BLaER1 (cell line): ENCODE measurements at regions not wholly inside any gene's neighbourhood (a gene's known extent, or its start where the extent isn't known, plus 50 kb on each side); places are given as distances from the start of the nearest gene placed in this dataset.

Experiments used
- H3K27ac ChIP-seq: shearing (Covaris generic); formaldehyde crosslinking; 2 replicates; pipeline ENCODE4 v1.8.1; 2022
- H3K27me3 ChIP-seq: shearing (Covaris generic); formaldehyde crosslinking; 2 replicates; pipeline ENCODE4 v1.8.1; 2022
- H3K36me3 ChIP-seq: shearing (Covaris generic); formaldehyde crosslinking; 2 replicates; pipeline ENCODE4 v1.8.1; 2022
- H3K4me1 ChIP-seq: shearing (Covaris generic); formaldehyde crosslinking; 2 replicates; pipeline ENCODE4 v1.8.1; 2022
- H3K4me2 ChIP-seq: shearing (Covaris generic); formaldehyde crosslinking; 2 replicates; pipeline ENCODE4 v1.8.1; 2022
- H3K4me3 ChIP-seq: shearing (Covaris generic); formaldehyde crosslinking; 2 replicates; pipeline ENCODE4 v1.8.1; 2022
- H3K9ac ChIP-seq: shearing (Covaris generic); formaldehyde crosslinking; 2 replicates; pipeline ENCODE4 v1.8.1; 2022
- H3K9me3 ChIP-seq: shearing (Covaris generic); formaldehyde crosslinking; 2 replicates; pipeline ENCODE4 v1.8.1; 2022
- H4K20me1 ChIP-seq: shearing (Covaris generic); formaldehyde crosslinking; 2 replicates; pipeline ENCODE4 v1.8.1; 2022
- Cebpa-rat ChIP-seq: shearing (Covaris generic); IDR thresholded peaks from 2 replicates; pipeline ENCODE4 v1.8.1; 2022

DNA sequence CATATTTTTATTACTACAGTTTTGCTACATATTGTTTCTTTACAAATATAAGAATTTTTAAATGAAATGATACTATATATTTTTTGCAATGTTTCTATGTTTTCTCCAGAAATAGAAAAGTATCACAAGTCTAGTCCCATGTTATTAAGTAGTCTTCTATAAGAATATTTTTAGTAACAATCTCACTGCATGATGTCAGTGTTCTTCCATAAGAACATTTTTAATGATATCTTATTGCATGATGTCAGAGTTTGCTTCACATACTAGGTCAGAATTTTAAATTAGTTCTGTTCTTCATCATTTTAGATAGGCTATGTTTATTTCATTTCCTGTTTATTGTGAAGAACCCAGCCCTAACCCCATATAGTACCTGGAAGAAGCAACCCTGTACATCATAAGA lies 265.3 kb upstream of the IL12A start:
- Histone ChIP-seq H3K27ac (no peak overlapping the region), H3K4me3 (no peak overlapping the region), H3K4me2 (no peak overlapping the region), H3K9ac (no peak overlapping the region), H3K36me3 (no peaks in the 10 kb centered on the region), H3K4me1 (no peaks in the 10 kb centered on the region), H4K20me1 (no peaks in the 10 kb centered on the region), H3K9me3 (no peaks in the 10 kb centered on the region), H3K27me3 (no peaks in the 10 kb centered on the region)
- TF ChIP-seq Cebpa-rat = no peak

DNA sequence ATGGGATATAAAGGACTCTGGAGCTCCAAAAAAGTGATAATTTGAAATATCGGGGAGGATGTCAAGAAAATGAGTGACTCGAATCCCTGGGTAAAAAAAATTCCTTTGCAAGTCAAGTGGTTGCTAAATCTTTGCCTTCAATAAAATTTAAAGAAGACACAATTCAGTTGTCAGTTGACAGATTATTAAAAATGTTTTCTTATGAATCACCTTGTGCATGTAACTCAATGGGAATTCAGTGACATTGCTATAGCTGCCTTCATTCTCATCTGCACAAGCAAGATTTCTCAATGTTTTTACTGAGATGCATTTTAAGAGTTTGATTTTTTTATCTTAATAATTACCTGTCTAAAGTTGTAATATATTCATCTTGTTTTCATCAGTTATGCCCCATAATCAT lies 264.0 kb upstream of the IL12A start:
- Histone ChIP-seq H3K4me1 (no peaks in the 10 kb centered on the region), H3K27me3 (no peaks in the 10 kb centered on the region), H4K20me1 (no peaks in the 10 kb centered on the region), H3K27ac (no peak overlapping the region), H3K4me2 (no peak overlapping the region), H3K9me3 (no peaks in the 10 kb centered on the region), H3K4me3 (no peak overlapping the region), H3K36me3 (no peaks in the 10 kb centered on the region), H3K9ac (no peak overlapping the region)
- TF ChIP-seq Cebpa-rat = no peak

DNA sequence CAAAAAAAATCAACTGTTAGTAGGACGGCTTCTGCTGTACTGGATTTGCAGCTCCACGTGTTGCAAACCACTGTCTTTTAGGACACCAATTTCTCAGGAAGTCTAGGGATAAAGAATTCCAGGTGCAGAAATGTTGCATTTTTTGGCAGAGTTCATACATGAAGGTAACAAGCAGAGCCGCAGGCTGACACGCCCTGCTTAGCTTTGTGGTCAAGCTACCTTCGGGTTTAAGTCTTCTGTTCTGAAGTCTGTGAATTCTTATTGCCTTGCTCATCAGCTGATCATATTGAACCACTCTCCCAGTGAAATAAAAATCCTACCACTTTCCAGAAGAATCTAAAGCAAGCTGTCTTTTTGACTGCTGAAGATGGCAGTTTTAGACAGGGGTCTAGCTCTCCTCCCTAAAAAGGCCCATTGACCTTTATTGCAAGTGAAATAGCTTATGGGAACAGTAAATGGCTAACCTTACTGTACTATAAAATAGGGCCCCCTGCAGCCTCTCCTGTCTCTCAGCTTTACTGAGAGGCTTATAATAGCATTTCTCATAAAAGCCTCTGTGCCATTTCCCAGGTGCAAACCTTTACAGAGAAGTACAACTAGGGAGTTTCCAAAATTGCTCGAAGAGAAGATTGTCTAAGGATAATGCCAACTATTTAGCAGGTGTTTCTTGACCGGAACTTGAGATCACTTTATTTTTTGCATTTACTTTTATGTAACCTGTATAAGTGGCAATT lies 262.2 kb upstream of the IL12A start:
- Histone ChIP-seq H3K27ac (no peak overlapping the region), H3K9me3 (no peaks in the 10 kb centered on the region), H3K4me3 (no peak overlapping the region), H3K9ac (no peak overlapping the region), H3K27me3 (no peaks in the 10 kb centered on the region), H3K36me3 (no peaks in the 10 kb centered on the region), H4K20me1 (no peaks in the 10 kb centered on the region), H3K4me2 (no peak overlapping the region), H3K4me1 (no peaks in the 10 kb centered on the region)
- TF ChIP-seq Cebpa-rat = no peak

DNA sequence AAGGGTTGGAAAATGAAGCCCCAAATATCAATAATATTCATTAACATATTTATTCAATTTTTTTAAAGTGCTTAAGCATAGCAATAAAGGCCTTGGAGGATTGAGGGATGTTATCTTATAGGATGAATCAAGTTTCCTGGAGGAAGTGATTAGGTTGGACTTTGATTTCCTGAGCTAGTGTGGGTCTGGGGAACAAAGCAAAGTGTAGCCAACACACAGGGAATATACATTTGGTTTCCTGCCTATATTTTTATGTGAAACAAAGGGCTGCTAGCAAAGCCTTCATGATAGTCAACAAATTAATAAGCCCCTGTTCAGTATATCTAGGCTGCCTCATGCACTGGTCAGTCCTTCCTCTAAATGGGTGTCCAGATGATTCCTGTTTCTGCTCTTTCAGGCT lies 261.1 kb upstream of the IL12A start:
- H3K4me2 ChIP-seq = no peak overlapping the region

DNA sequence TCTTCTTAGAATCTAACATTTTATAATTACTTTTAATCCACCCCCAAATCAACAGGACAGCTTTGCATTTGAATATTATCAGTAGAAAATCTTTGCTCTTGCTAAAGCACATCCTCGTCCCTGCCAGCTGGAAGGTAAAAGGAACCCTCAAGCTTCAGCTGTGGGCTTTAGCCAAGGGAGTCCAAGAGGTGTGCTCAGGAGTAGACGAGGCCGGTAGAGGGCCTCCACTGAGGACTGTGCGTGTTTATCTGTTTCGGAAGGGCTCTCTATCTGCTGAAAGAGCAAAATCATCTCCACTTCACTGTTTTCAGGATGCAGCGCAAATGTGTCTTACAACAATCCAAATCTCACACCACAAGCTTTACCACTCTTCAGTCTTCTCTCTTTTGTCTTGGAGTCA lies 257.4 kb upstream of the IL12A start:
- Histone ChIP-seq H3K9me3 (no peaks in the 10 kb centered on the region), H3K36me3 (no peaks in the 10 kb centered on the region), H3K4me3 (no peak overlapping the region), H4K20me1 (no peaks in the 10 kb centered on the region), H3K4me2 (no peak overlapping the region), H3K27ac (no peak overlapping the region), H3K27me3 (no peaks in the 10 kb centered on the region), H3K4me1 (peaks cover 8% of the 10 kb centered on the region; the same call in 1 of the 2 replicates), H3K9ac (no peak overlapping the region)
- TF ChIP-seq Cebpa-rat = no peak

More for the DNA sequence above, 261.1 kb upstream of the IL12A start:
- H3K4me1 ChIP-seq = peaks cover 5% of the 10 kb centered on the region; the same call in 1 of the 2 replicates
- H3K9me3 ChIP-seq = no peaks in the 10 kb centered on the region
- no peaks in the 10 kb centered on the region for H3K27me3 ChIP-seq
- no peaks in the 10 kb centered on the region for H3K36me3 ChIP-seq
- H3K4me3 ChIP-seq = no peak overlapping the region
- no peak for TF ChIP-seq Cebpa-rat
- no peak overlapping the region for H3K9ac ChIP-seq
- no peak overlapping the region for H3K27ac ChIP-seq
- no peaks in the 10 kb centered on the region for H4K20me1 ChIP-seq

DNA sequence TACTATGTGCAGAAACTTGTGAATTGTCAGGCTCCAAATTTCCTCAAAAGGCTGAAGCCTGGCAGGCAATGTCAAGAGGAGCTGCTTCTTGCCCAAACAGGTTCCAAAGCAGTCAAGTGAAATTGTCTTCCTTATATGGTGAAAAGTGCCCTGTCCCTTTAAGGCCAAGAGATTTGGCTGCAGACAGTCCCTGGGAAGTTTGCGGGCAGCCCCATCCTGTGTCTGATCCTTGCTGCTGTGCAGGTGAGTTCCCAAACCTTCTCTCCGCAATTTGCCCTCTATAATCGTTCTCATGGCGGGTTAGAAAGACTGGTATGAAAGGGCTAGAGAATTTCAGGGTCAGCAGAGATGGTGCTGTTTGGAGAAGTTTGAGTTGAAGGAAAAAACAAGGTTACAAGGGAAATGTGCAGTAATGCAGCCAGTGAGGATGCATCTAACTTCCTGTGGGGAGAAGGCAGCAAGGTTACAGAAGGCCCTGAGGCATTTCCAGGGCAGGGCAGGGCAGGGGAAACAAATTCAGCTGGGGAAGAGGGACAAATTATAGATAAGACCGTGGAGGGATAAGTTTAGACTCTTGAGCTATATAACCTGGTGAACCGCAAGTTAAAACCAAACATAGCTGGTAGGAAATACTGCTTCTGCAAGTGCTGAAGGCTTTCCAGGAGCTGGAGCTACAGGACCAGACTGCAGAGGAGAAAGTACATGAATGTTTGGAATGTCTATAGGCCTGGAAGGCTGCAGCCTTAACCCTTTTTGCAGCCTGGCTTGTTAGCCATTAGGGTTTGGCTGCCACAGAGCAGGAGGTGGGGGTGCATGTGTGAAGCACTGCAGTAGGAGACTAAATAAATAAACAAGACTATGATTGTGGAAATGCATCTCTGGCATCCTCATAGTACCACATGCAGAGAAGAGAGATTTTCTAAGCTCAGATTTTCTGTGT lies 256.2 kb upstream of the IL12A start:
- Histone ChIP-seq H3K4me2 (peak overlapping the region; percentile 19; the same call in 1 of the 2 replicates), H3K4me1 (peaks cover 8% of the 10 kb centered on the region; the same call in 1 of the 2 replicates), H3K27me3 (no peaks in the 10 kb centered on the region), H3K27ac (no peak overlapping the region), H3K4me3 (no peak overlapping the region), H3K9ac (no peak overlapping the region), H3K36me3 (no peaks in the 10 kb centered on the region), H3K9me3 (no peaks in the 10 kb centered on the region), H4K20me1 (no peaks in the 10 kb centered on the region)
- TF ChIP-seq Cebpa-rat = no peak

DNA sequence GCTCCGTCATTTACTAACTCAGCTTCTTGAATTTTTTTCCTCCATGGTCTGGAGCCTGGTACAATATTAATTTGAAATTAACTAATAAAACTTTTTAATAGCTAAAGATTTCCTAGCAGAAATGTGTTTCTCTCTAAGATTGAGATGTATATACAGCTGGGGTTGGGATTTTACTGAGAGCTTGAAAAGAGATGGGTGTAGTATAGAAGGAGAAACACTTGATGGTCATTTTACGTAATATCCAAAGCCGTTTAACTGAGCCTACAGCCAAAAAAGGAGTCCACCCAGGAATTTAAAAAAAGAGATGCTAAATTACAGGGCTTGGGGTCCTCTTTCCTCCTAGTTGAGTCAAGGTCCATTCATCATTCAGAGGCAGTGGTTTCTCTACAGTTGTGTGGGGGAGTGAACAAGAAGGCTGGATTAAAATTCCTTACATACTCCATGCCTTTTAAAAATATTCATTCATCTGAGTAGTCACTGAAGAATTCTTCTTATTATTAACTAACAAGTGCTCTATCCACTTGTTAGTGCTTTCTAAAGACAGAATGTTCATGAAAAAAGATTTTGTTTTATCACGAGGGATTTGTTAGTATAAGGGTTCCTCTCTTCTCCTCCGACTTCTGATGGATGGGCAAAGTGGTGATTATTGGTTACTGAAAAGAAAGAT lies 255.3 kb upstream of the IL12A start:
- Histone ChIP-seq H3K9ac (no peak overlapping the region), H3K4me2 (no peak overlapping the region), H3K27ac (no peak overlapping the region), H3K36me3 (no peaks in the 10 kb centered on the region), H3K4me3 (no peak overlapping the region), H3K9me3 (no peaks in the 10 kb centered on the region), H3K4me1 (peaks cover 8% of the 10 kb centered on the region; the same call in 1 of the 2 replicates), H4K20me1 (no peaks in the 10 kb centered on the region), H3K27me3 (no peaks in the 10 kb centered on the region)
- TF ChIP-seq Cebpa-rat = no peak

DNA sequence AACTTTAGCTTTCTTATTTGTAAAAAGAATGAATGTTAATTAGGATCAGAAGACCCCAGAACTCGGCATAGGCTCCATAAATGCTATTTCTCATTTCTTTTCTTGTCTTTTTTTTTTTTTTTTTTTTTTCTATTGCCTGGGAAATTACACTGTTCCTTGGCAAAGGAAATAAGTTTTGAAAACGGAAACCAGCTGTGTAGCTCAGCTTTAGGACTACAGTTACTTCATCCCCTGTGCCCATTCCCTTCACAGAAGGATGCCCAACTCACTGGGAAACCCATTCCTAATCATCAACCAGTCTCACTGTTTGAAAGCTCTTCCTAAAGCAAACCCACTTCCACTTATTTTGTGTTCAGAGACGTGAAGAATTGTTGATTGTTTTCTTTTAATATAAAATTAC lies 254.0 kb upstream of the IL12A start:
- H3K27me3 ChIP-seq = no peaks in the 10 kb centered on the region
- H3K4me3 ChIP-seq = no peak overlapping the region
- no peak for TF ChIP-seq Cebpa-rat
- H3K9me3 ChIP-seq = no peaks in the 10 kb centered on the region
- no peak overlapping the region for H3K27ac ChIP-seq
- H3K9ac ChIP-seq = no peak overlapping the region
- H3K4me1 ChIP-seq = peaks cover 8% of the 10 kb centered on the region; the same call in 1 of the 2 replicates
- H4K20me1 ChIP-seq = no peaks in the 10 kb centered on the region
- H3K36me3 ChIP-seq = no peaks in the 10 kb centered on the region
- no peak overlapping the region for H3K4me2 ChIP-seq

DNA sequence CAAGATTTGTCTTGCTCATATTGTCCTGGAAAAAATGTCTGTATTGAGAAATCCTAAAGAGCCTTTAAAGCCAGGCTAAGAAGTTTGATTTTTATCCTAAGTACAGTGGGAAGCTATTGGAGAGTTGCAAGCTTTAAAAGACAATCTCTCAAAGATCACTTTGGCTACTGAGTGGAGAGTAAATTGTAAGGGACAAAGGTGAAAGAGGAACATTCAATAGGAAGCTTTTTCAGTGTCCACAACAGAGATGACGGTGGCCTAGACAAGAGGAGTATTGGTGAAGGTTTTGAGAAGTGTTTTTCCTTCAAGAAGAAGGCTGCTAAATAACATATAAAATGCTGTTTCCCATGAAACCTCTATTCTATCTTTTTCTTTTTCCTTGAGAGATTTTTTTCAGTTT lies 249.5 kb upstream of the IL12A start:
- no peak for TF ChIP-seq Cebpa-rat
- H3K27me3 ChIP-seq = no peaks in the 10 kb centered on the region
- H3K27ac ChIP-seq = no peak overlapping the region
- no peaks in the 10 kb centered on the region for H4K20me1 ChIP-seq
- no peaks in the 10 kb centered on the region for H3K9me3 ChIP-seq
- H3K4me2 ChIP-seq = no peak overlapping the region
- no peak overlapping the region for H3K4me3 ChIP-seq
- no peaks in the 10 kb centered on the region for H3K4me1 ChIP-seq
- H3K9ac ChIP-seq = no peak overlapping the region
- no peaks in the 10 kb centered on the region for H3K36me3 ChIP-seq
